ENCODE measurements at regions not wholly inside any gene's neighbourhood (a gene's known extent, or its start where the extent isn't known, plus 50 kb on each side); places are given as distances from the start of the nearest gene placed in this dataset.
"Not testable (repeated sequence)": the region's sequence is repeated elsewhere in the genome, so short reads cannot be mapped to it uniquely, and the experiment has no call there.

DNA sequence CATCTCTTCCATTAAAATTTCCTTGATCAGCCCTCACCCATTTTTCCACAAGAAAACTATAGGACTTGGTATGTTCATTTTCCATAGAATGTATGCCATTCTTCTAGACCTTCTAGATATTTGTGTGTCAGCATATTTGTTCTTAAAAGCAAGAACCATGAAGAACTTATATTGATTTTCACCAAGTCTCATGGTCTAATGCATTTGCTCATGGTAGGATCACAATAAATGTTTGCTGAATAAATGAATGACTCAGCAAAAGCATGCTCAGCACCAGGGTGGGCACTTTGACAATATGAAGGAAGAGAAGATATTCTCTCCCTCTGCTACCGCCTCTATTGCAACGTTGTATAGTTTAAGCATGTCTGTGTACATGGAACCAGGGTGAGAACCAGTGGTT is 805.5 kb upstream of the SLC35B3 start:
- POLR2A ChIA-PET, result no interaction called here
- no peaks in the 10 kb centered on the region for H3K4me1 Mint-ChIP-seq
- no peak overlapping the region for H3K27ac Mint-ChIP-seq

DNA sequence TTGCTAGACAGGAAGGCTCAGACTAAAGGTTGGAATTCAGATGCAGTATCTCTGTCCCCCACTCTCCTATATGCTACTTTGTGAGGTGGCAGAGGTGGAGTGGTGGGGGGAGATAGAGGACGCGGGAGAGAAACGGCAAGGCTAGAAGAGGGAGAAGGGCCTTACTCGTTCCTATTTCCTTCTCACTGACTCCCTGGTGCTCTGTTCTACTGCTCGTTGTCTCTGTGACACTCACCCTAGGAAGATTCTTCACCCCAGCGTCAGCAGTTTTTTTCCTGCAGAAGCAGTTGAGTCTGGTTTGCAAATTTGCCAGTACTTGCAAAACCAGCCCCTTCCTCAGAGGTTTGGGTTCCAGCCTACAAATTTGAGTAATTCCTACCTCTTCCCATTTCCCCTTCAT is 801.1 kb upstream of the SLC35B3 start:
- Mint-ChIP-seq H3K9me3 (no peaks in the 10 kb centered on the region), H3K27me3 (no peaks in the 10 kb centered on the region), H3K4me3 (no peak overlapping the region), H3K4me1 (no peaks in the 10 kb centered on the region), H3K27ac (no peak overlapping the region), H3K36me3 (ENCODE audit: low read depth) (no peaks in the 10 kb centered on the region)
- DNase-seq, result no peak
- ChIA-PET CTCF (no interaction called here), POLR2A (no interaction called here)

More for the DNA sequence above, 805.5 kb upstream of the SLC35B3 start:
- no peaks in the 10 kb centered on the region for H3K27me3 Mint-ChIP-seq
- no peak overlapping the region for H3K4me3 Mint-ChIP-seq
- CTCF ChIA-PET, result no interaction called here
- DNase-seq, result no peak
- H3K9me3 Mint-ChIP-seq, result no peaks in the 10 kb centered on the region
- no peaks in the 10 kb centered on the region for H3K36me3 Mint-ChIP-seq (ENCODE audit: low read depth)

DNA sequence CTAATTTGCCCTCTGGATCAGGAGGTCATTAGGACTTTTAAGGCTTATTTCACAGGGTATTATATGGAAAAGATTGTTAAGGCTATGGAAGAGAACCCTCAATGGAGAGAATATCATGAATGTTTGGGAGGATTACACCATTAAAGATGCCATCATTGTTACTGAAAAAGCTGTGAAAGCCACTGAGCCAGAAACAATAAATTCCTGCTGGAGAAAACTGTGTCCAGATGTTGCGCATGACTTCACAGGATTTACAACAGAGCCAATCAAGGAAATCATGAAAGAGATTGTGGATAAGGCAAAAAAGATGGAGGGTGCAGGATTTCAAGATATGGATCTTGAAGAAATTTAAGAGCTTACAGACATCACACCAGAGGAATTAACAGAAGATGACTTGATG is 798.3 kb upstream of the SLC35B3 start:
- no peak overlapping the region for H3K27ac Mint-ChIP-seq
- ChIA-PET POLR2A (no interaction called here), CTCF (no interaction called here)
- no peaks in the 10 kb centered on the region for H3K9me3 Mint-ChIP-seq
- DNase-seq, result no peak
- no peaks in the 10 kb centered on the region for H3K36me3 Mint-ChIP-seq (ENCODE audit: low read depth)
- H3K27me3 Mint-ChIP-seq, result no peaks in the 10 kb centered on the region
- no peak overlapping the region for H3K4me3 Mint-ChIP-seq
- H3K4me1 Mint-ChIP-seq, result no peaks in the 10 kb centered on the region

DNA sequence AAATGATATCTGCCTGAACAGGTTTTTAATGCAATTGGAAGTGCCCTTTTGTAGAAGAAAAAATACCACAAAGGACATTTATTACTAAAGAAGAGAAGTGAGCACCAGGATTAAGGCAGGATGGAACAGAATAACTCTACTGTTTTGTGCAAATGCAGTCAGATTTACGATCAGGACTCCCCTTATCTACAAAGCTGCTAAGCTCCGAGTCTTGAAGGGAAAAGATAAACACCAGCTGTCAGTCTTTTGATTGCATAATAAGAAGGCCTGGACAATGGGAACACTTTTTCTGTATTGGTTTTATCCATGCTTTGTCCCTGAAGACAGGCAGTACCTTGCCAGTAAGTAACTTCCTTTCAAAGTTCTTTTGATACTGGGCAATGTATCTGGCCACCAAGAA is 797.9 kb upstream of the SLC35B3 start:
- no peaks in the 10 kb centered on the region for H3K9me3 Mint-ChIP-seq
- no peaks in the 10 kb centered on the region for H3K36me3 Mint-ChIP-seq (ENCODE audit: low read depth)
- no peak for DNase-seq
- no peak overlapping the region for H3K4me3 Mint-ChIP-seq
- ChIA-PET POLR2A (no interaction called here), CTCF (no interaction called here)
- H3K27me3 Mint-ChIP-seq, result no peaks in the 10 kb centered on the region
- no peak overlapping the region for H3K27ac Mint-ChIP-seq
- H3K4me1 Mint-ChIP-seq, result no peaks in the 10 kb centered on the region

DNA sequence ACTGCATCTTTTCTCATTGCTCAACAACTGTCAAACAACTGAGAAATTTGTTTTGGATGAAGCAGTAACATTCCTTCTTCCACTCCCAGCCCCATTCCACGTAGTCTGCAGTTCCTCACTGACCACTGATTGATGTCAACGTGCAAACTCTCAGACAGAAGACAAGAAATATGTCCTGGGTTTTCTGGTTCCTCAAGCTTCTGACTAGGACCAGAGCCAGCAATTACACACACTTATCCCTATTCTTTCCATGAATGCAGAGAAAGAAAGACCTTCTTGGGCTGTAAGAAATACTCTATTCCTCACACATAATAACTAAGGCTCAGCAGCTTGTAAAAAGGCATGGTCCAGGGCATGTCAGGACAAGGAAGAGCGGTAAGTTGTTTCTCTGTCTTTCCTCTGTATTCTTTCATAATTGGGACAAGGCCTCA is 790.1 kb upstream of the SLC35B3 start:
- H3K27me3 Mint-ChIP-seq, result no peaks in the 10 kb centered on the region
- no peak overlapping the region for H3K4me3 Mint-ChIP-seq
- H3K27ac Mint-ChIP-seq, result no peak overlapping the region
- CTCF ChIA-PET, result no interaction called here
- no peaks in the 10 kb centered on the region for H3K4me1 Mint-ChIP-seq
- no peak for DNase-seq
- H3K36me3 Mint-ChIP-seq (ENCODE audit: low read depth), result no peaks in the 10 kb centered on the region
- H3K9me3 Mint-ChIP-seq, result peaks cover 2% of the 10 kb centered on the region
- POLR2A ChIA-PET, result no interaction called here

DNA sequence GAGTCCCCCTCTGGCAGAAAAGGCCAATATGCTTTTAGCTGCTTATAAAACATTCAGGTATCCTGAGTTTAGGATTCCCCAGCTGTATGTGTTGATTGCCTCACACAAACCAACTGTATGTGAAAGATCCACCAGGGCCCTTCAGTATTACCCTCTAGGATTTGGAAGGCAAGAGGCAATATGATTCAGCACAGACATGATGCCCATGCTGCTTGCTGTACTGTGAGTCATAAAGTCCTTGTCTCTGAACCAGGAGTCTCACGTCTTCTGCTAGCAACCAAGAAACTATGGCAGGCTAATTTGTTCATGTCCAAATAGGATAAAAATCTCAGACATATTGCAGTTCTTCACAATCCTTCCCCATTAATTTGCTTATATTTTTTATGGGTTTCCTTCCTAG is 789.2 kb upstream of the SLC35B3 start:
- H3K4me1 Mint-ChIP-seq, result no peaks in the 10 kb centered on the region
- no peak for DNase-seq
- no peaks in the 10 kb centered on the region for H3K27me3 Mint-ChIP-seq
- peaks cover 4% of the 10 kb centered on the region for H3K9me3 Mint-ChIP-seq
- H3K4me3 Mint-ChIP-seq, result no peak overlapping the region
- POLR2A ChIA-PET, result no interaction called here
- H3K36me3 Mint-ChIP-seq (ENCODE audit: low read depth), result no peaks in the 10 kb centered on the region
- CTCF ChIA-PET, result no interaction called here
- no peak overlapping the region for H3K27ac Mint-ChIP-seq

DNA sequence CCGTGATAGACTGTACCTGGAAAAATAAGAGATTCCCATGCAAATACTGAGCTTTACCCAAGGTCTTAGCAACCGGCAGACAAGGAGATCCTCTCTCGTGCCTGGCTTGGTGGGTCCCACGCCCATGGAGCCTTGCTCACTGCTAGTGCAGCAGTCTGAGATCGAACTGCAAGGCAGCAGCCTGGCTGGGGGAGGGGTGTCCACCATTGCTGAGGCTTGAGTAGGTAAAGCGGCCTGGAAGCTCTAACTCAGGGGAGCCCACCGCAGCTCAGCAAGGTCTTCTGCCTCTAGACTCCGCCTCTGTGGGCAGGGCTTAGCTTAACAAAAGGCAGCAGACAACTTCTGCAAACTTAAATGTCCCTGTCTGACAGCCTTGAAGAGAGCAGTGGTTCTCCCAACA is 778.4 kb upstream of the SLC35B3 start:
- CTCF ChIA-PET, result not testable (repeated sequence)

DNA sequence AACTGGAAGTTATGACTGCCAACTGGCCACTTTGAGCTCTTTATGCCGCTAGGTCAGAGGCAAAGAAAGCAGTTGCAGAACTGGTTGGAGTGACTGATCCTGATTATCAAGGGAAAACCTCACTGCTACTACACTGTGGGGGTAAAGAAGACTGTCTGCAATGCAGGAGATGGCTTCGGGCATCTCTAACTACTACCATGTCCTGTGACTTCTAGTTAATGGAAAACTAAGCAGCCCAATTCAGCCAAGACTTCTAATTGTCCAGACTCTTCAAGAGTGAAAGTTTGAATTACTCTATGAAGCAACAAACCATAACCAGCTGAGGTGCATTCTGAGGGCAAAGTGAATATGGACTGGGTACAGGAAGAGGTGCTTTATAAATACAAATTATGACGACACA is 773.6 kb upstream of the SLC35B3 start:
- no peak overlapping the region for H3K4me3 Mint-ChIP-seq
- peaks cover 2% of the 10 kb centered on the region for H3K9me3 Mint-ChIP-seq
- CTCF ChIA-PET, result no interaction called here
- H3K4me1 Mint-ChIP-seq, result no peaks in the 10 kb centered on the region
- no peaks in the 10 kb centered on the region for H3K36me3 Mint-ChIP-seq (ENCODE audit: low read depth)
- H3K27ac Mint-ChIP-seq, result no peak overlapping the region
- DNase-seq, result no peak
- POLR2A ChIA-PET, result no interaction called here
- no peaks in the 10 kb centered on the region for H3K27me3 Mint-ChIP-seq

More for the DNA sequence above, 778.4 kb upstream of the SLC35B3 start:
- H3K27me3 Mint-ChIP-seq; H3K36me3 Mint-ChIP-seq (ENCODE audit: low read depth); DNase-seq; H3K27ac Mint-ChIP-seq; H3K4me3 Mint-ChIP-seq; H3K9me3 Mint-ChIP-seq; H3K4me1 Mint-ChIP-seq; POLR2A ChIA-PET: not testable (repeated sequence)

DNA sequence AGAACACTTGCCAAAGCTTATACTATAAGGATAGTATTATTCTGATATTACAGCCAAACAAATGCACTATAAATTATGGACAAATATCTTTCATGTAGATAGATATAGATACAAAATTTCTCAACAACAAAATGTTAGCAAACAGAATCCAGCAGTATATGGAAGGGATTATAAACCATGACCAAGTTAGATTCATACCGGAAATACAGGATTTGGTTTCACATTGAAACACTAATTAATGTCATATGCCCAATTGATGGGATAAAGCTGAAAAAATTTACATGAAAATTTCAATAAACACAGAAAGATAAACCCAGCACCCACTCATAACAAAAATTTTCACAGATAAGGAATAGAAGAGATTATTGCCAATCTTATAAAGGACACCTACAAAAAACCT is 770.3 kb upstream of the SLC35B3 start:
- H3K9me3 Mint-ChIP-seq, result peaks cover 2% of the 10 kb centered on the region
- H3K27me3 Mint-ChIP-seq, result no peaks in the 10 kb centered on the region
- H3K27ac Mint-ChIP-seq, result no peak overlapping the region
- ChIA-PET CTCF (no interaction called here), POLR2A (no interaction called here)
- no peaks in the 10 kb centered on the region for H3K36me3 Mint-ChIP-seq (ENCODE audit: low read depth)
- no peaks in the 10 kb centered on the region for H3K4me1 Mint-ChIP-seq
- no peak for DNase-seq
- H3K4me3 Mint-ChIP-seq, result no peak overlapping the region

DNA sequence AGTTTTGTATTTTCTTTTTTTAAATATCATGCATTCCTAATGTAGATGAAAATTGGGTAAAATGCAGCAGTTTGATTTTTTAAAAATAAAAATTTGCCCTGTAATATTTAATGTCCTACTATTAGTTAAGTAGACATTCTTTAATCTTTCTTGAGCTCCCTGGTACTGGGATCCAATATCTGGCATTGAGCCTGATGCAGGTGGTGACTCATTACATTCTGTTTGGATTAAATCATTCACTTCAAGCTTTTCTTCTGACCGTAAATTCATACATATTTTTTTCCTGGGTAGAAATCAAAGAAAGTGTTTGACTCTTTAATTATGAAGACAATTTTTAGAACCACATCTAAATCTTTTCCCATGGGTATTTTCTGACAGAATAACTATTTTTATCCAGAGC is 768.8 kb upstream of the SLC35B3 start:
- H3K36me3 Mint-ChIP-seq (ENCODE audit: low read depth), result no peaks in the 10 kb centered on the region
- peaks cover 2% of the 10 kb centered on the region for H3K9me3 Mint-ChIP-seq

DNA sequence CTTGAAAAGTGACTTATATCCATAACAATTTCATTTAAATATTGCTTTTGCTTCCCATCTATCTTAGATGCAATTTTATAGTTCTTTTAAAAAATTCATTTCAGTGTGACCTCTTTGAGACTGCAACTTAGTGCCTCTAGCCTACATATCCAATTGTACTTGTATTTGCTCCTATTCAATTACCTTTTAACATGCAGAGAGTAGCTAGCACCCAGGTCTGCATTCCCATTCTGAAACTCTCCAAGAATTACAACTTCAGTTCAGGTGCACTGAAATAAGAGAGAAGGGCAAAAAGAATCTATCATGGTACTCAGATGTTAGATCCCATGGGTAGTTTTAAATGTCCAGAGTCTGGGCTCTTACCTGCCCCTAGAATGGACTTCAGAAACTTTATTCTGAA is 765.4 kb upstream of the SLC35B3 start:
- Mint-ChIP-seq H3K27me3 (no peaks in the 10 kb centered on the region), H3K4me1 (no peaks in the 10 kb centered on the region), H3K36me3 (ENCODE audit: low read depth) (no peaks in the 10 kb centered on the region), H3K4me3 (no peak overlapping the region), H3K9me3 (peaks cover 2% of the 10 kb centered on the region), H3K27ac (no peak overlapping the region)
- ChIA-PET CTCF (no interaction called here), POLR2A (interaction anchor here (0.6 kb wide), 1 partner anchor 57 kb away, joined by 3 read pairs; no protein-coding TSS in a partner anchor)
- DNase-seq, result no peak

More for the DNA sequence above, 768.8 kb upstream of the SLC35B3 start:
- ChIA-PET POLR2A (no interaction called here), CTCF (no interaction called here)
- no peak overlapping the region for H3K27ac Mint-ChIP-seq
- no peak overlapping the region for H3K4me3 Mint-ChIP-seq
- H3K27me3 Mint-ChIP-seq, result no peaks in the 10 kb centered on the region
- DNase-seq, result no peak
- no peaks in the 10 kb centered on the region for H3K4me1 Mint-ChIP-seq

DNA sequence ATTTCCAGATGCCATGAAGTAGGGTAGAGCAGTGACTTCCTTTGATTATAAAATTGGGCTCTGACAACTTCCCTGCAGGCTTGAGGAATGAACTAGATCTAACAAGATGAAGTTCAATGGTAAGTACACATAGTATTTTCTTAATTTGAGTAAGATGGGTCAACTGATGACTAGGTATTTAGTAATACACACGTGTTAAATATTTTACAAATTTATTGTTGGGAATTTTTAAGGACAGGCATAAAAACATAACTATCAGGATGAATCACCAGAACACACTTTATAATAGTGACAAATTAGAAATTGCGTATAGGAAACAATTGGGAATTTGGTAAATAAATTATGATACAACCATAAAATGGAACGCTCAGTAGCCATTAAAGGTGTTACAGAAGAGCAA is 762.4 kb upstream of the SLC35B3 start:
- no peaks in the 10 kb centered on the region for H3K27me3 Mint-ChIP-seq
- H3K4me1 Mint-ChIP-seq, result no peaks in the 10 kb centered on the region
- ChIA-PET CTCF (no interaction called here), POLR2A (no interaction called here)
- no peak overlapping the region for H3K27ac Mint-ChIP-seq
- DNase-seq, result no peak
- no peaks in the 10 kb centered on the region for H3K9me3 Mint-ChIP-seq
- no peak overlapping the region for H3K4me3 Mint-ChIP-seq
- H3K36me3 Mint-ChIP-seq (ENCODE audit: low read depth), result no peaks in the 10 kb centered on the region

DNA sequence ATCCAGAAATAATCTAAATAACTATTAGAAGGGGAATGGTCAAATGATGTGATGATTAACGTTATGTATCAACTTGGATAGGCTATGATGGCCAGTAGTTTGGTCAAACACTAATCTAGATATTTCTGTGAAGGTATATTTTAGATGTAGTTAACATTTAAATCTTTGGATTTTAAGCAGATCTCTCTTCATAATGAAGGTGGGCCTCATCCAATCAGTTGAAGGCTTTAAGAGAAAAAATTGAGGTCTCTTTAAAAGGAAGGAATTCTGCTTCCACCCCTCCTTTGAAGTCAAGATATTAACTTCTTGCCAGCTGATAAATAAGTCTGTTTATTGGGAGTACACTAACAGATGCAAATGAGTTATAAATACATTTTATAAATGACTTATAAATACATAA is 760.0 kb upstream of the SLC35B3 start:
- ChIA-PET CTCF (no interaction called here), POLR2A (no interaction called here)
- no peaks in the 10 kb centered on the region for H3K36me3 Mint-ChIP-seq (ENCODE audit: low read depth)
- no peak overlapping the region for H3K27ac Mint-ChIP-seq
- no peaks in the 10 kb centered on the region for H3K4me1 Mint-ChIP-seq
- no peaks in the 10 kb centered on the region for H3K27me3 Mint-ChIP-seq
- H3K9me3 Mint-ChIP-seq, result no peaks in the 10 kb centered on the region
- DNase-seq, result no peak
- no peak overlapping the region for H3K4me3 Mint-ChIP-seq

DNA sequence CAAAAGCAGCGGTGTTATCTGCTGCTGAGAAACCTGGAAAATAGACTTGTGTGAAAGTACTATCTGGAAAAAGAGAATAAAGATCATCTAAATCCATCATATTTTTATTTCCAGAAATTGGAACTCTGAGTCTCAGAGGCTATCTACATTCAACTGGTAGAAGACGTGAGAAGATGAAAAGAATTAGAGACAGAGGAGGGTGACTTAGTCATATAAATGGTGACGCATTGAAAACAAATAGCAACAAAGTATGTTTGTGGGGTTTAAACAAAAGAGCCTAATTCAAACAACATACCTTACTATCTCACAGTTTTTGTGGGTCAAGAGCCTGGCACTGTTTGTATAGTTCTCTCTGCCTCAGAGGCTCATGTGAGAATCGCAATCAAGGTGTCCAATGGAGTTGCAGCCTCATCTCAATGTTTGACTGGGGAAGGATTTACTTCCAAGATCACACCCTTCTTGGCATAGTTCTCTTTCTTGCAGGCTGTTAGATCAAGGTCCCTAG is 757.1 kb upstream of the SLC35B3 start:
- Mint-ChIP-seq H3K36me3 (ENCODE audit: low read depth) (no peaks in the 10 kb centered on the region), H3K27ac (no peak overlapping the region), H3K4me1 (no peaks in the 10 kb centered on the region), H3K9me3 (no peaks in the 10 kb centered on the region), H3K4me3 (no peak overlapping the region), H3K27me3 (no peaks in the 10 kb centered on the region)
- ChIA-PET CTCF (no interaction called here), POLR2A (no interaction called here)
- DNase-seq, result no peak

DNA sequence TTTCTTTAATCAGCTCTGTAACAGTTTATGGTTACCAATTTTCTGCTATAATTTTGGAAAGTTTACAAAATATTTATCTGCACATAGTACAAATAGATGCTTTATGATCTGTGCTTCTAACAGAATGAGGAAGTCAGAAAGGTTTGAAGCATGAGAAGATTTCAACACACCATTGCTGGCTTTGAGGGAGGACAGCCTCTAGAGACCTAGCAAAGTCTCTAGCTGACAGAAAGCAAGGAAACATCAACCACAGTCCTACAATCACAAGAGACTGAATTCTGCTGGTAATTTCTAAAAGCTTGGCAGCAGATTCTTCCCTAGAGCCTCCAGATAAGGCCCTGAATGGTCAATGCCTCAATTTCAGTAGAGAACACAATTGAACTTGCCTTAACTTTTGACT is 750.8 kb upstream of the SLC35B3 start:
- Mint-ChIP-seq H3K9me3 (no peaks in the 10 kb centered on the region), H3K27me3 (no peaks in the 10 kb centered on the region), H3K4me3 (no peak overlapping the region), H3K36me3 (ENCODE audit: low read depth) (no peaks in the 10 kb centered on the region), H3K27ac (no peak overlapping the region), H3K4me1 (no peaks in the 10 kb centered on the region)
- no peak for DNase-seq
- ChIA-PET CTCF (no interaction called here), POLR2A (no interaction called here)

Data from activated CD4-positive, alpha-beta T cell treated with anti-CD3 and anti-CD28 coated beads, Interleukin-2, amount 10 ng/mL, durations not matched to agents 7 days and 5 days (primary cell).